GM19452 (cell line): ENCODE measurements at regions not wholly inside any gene's neighbourhood (a gene's known extent, or its start where the extent isn't known, plus 50 kb on each side); places are given as distances from the start of the nearest gene placed in this dataset.

Source experiments
- ATAC-seq: cut with Tn5 transposase; IDR thresholded peaks from one replicate; pipeline ENCODE4 v1.9.1; 2021; ENCODE audit not compliant: unreplicated experiment

GRCh38 chr14:97287956-97288355 lies 490.8 kb downstream of the VRK1 start:
- ATAC-seq = no peak

GRCh38 chr14:97290065-97290464 lies 492.9 kb downstream of the VRK1 start:
- ATAC-seq = no peak

- ATAC-seq = no peak
These were observed 493.8 kb downstream of the VRK1 start for GRCh38 chr14:97290977-97291376.

- no peak for ATAC-seq
These were observed 496.5 kb downstream of the VRK1 start for GRCh38 chr14:97293659-97294058.

GRCh38 chr14:97295108-97295710 lies 498.0 kb downstream of the VRK1 start:
- ATAC-seq = no peak

- no peak for ATAC-seq
These were observed 499.0 kb downstream of the VRK1 start for GRCh38 chr14:97296176-97296575.

- ATAC-seq = no peak
These were observed 499.9 kb downstream of the VRK1 start for GRCh38 chr14:97297100-97297499.

GRCh38 chr14:97298331-97298730 lies 501.1 kb downstream of the VRK1 start:
- no peak for ATAC-seq

- ATAC-seq = no peak
These were observed 501.6 kb downstream of the VRK1 start for GRCh38 chr14:97298736-97299135.

- ATAC-seq = no peak
These were observed 502.5 kb downstream of the VRK1 start for GRCh38 chr14:97299661-97300060.

GRCh38 chr14:97301931-97302559 lies 504.9 kb downstream of the VRK1 start:
- ATAC-seq = no peak

GRCh38 chr14:97306133-97306759 lies 509.1 kb downstream of the VRK1 start:
- ATAC-seq = peak; percentile 58

GRCh38 chr14:97306760-97307246 lies 509.6 kb downstream of the VRK1 start:
- peak; percentile 57 for ATAC-seq

GRCh38 chr14:97311411-97311810 lies 514.2 kb downstream of the VRK1 start:
- ATAC-seq = no peak

- ATAC-seq = no peak
These were observed 515.7 kb downstream of the VRK1 start for GRCh38 chr14:97312910-97313309.

- ATAC-seq = no peak
These were observed 518.6 kb downstream of the VRK1 start for GRCh38 chr14:97315790-97316189.

GRCh38 chr14:97318380-97318779 lies 521.2 kb downstream of the VRK1 start:
- no peak for ATAC-seq

GRCh38 chr14:97319691-97320090 lies 522.5 kb downstream of the VRK1 start:
- ATAC-seq = no peak

- no peak for ATAC-seq
These were observed 531.6 kb downstream of the VRK1 start for GRCh38 chr14:97328743-97329142.

GRCh38 chr14:97329701-97330100 lies 532.5 kb downstream of the VRK1 start:
- no peak for ATAC-seq

GRCh38 chr14:97331058-97331457 lies 533.9 kb downstream of the VRK1 start:
- ATAC-seq = no peak

GRCh38 chr14:97331526-97331925 lies 534.3 kb downstream of the VRK1 start:
- ATAC-seq = no peak
